SK-N-SH treated with all-trans-retinoic acid at 6 μM for 48 hours (cell line): ENCODE measurements at regions not wholly inside any gene's neighbourhood (a gene's known extent, or its start where the extent isn't known, plus 50 kb on each side); places are given as distances from the start of the nearest gene placed in this dataset.

ENCODE experiments used
- ATAC-seq: fragments of 200-7000 bp; cut with Tn5 transposase; 3 replicates; pipeline ENCODE4 v1.9.1; 2020; ENCODE audit warnings: mild to moderate bottlenecking, moderate library complexity
- ARNTL ChIP-seq: fragments of 450-650 bp; formaldehyde crosslinking; IDR thresholded peaks from 2 replicates; pipeline ENCODE4 v1.5.0; 2020; ENCODE audit warnings: low read depth, mild to moderate bottlenecking, moderate library complexity, borderline replicate concordance
- BACH2 ChIP-seq: fragments of 250-450 bp; sonication (Bioruptor Pico); IDR thresholded peaks from 2 replicates; pipeline ENCODE4 v1.9.0; 2021; ENCODE audit warnings: mild to moderate bottlenecking, borderline replicate concordance
- CREB5 ChIP-seq: fragments of 250-450 bp; sonication (Bioruptor Pico); IDR thresholded peaks from 2 replicates; pipeline ENCODE4 v1.5.1; 2020; ENCODE audit warnings: low read depth, mild to moderate bottlenecking, moderate library complexity
- CSDC2 ChIP-seq: fragments of 250-450 bp; sonication (Bioruptor Pico); IDR thresholded peaks from 2 replicates; pipeline ENCODE4 v1.5.0; 2020; ENCODE audit warnings: mild to moderate bottlenecking, moderate library complexity
- CSRNP3 ChIP-seq: fragments of 250-450 bp; sonication (Bioruptor Pico); IDR thresholded peaks from 2 replicates; pipeline ENCODE4 v1.5.1; 2021; ENCODE audit warnings: mild to moderate bottlenecking, moderate library complexity
- GLIS3 ChIP-seq: fragments of 250-450 bp; sonication (Bioruptor Pico); IDR thresholded peaks from 2 replicates; pipeline ENCODE4 v1.5.0; 2020; ENCODE audit warnings: mild to moderate bottlenecking, moderate library complexity
- ISL1 ChIP-seq: fragments of 250-450 bp; sonication (Bioruptor Pico); IDR thresholded peaks from 2 replicates; pipeline ENCODE4 v2.1.2; 2022; ENCODE audit warnings: mild to moderate bottlenecking, moderate library complexity
- OSR1 ChIP-seq: fragments of 250-450 bp; sonication (Bioruptor Pico); IDR thresholded peaks from 2 replicates; pipeline ENCODE4 v1.8.0; 2022; ENCODE audit warnings: moderate library complexity, mild to moderate bottlenecking, inconsistent platforms
- PATZ1 ChIP-seq: fragments of 250-450 bp; sonication (Bioruptor Pico); IDR thresholded peaks from 2 replicates; pipeline ENCODE4 v1.8.0; 2020; ENCODE audit warnings: mild to moderate bottlenecking, moderate library complexity, borderline replicate concordance
- RARB ChIP-seq: fragments of 250-450 bp; sonication (Bioruptor Pico); IDR thresholded peaks from 2 replicates; pipeline ENCODE4 v1.8.0; 2021; ENCODE audit warnings: mild to moderate bottlenecking, moderate library complexity
- SNAI2 ChIP-seq: fragments of 250-450 bp; sonication (Bioruptor Pico); IDR thresholded peaks from 2 replicates; pipeline ENCODE4 v1.5.0; 2020; ENCODE audit warnings: mild to moderate bottlenecking, moderate library complexity
- TCF4 ChIP-seq: fragments of 250-450 bp; sonication (Bioruptor Pico); IDR thresholded peaks from 2 replicates; pipeline ENCODE4 v1.8.0; 2021; ENCODE audit warnings: mild to moderate bottlenecking, moderate library complexity, borderline replicate concordance
- TOX ChIP-seq: fragments of 250-450 bp; sonication (Bioruptor Pico); IDR thresholded peaks from 2 replicates; pipeline ENCODE4 v1.8.0; 2021; ENCODE audit warnings: mild to moderate bottlenecking, moderate library complexity, borderline replicate concordance
- TSHZ2 ChIP-seq: fragments of 250-450 bp; sonication (Bioruptor Pico); IDR thresholded peaks from 2 replicates; pipeline ENCODE4 v1.5.0; 2020; ENCODE audit warnings: mild to moderate bottlenecking, moderate library complexity
- ZC3H10 ChIP-seq: fragments of 250-450 bp; sonication (Bioruptor Pico); IDR thresholded peaks from 2 replicates; pipeline ENCODE4 v1.5.1; 2021; ENCODE audit warnings: mild to moderate bottlenecking, moderate library complexity
- ZNF565 ChIP-seq: fragments of 450-650 bp; formaldehyde crosslinking; conservative IDR thresholded peaks from 2 replicates; pipeline ENCODE4 v1.5.0; 2020; ENCODE audit warnings: low read depth, mild to moderate bottlenecking, moderate library complexity
- ZNF70 ChIP-seq: fragments of 450-650 bp; formaldehyde crosslinking; IDR thresholded peaks from 2 replicates; pipeline ENCODE4 v1.5.0; 2020; ENCODE audit warnings: mild to moderate bottlenecking, moderate library complexity
- ZNF8 ChIP-seq: fragments of 450-650 bp; formaldehyde crosslinking; IDR thresholded peaks from 2 replicates; pipeline ENCODE4 v1.5.0; 2020; ENCODE audit warnings: mild to moderate bottlenecking, moderate library complexity

- TF ChIP-seq CSDC2 (CRISPR knock-in tag), result no peak
- TF ChIP-seq TCF4, result no peak
- no peak for TF ChIP-seq ZNF565
- no peak for TF ChIP-seq ZC3H10 (CRISPR knock-in tag)
- ATAC-seq, result no peak
These were observed 215.7 kb upstream of the CIBAR2 start for GRCh38 chr16:85327731-85328675.

- no peak for ATAC-seq
- TF ChIP-seq ZNF8 (CRISPR knock-in tag) (no peak), ZNF70 (CRISPR knock-in tag) (no peak), GLIS3 (CRISPR knock-in tag) (no peak), ISL1 (CRISPR knock-in tag) (no peak), ZC3H10 (CRISPR knock-in tag) (no peak), TSHZ2 (CRISPR knock-in tag) (no peak), SNAI2 (CRISPR knock-in tag) (no peak), CREB5 (CRISPR knock-in tag) (no peak), RARB (CRISPR knock-in tag) (no peak), PATZ1 (CRISPR knock-in tag) (no peak), ZNF565 (no peak)
These were observed 216.4 kb upstream of the CIBAR2 start for GRCh38 chr16:85328676-85329058.

GRCh38 chr16:85329059-85329812 lies 217.0 kb upstream of the CIBAR2 start:
- no peak for ATAC-seq
- TF ChIP-seq ZNF8 (CRISPR knock-in tag), result no peak
- TF ChIP-seq TCF4, result no peak
- no peak for TF ChIP-seq BACH2 (CRISPR knock-in tag)
- no peak for TF ChIP-seq CREB5 (CRISPR knock-in tag)
- no peak for TF ChIP-seq CSDC2 (CRISPR knock-in tag)
- TF ChIP-seq ZNF70 (CRISPR knock-in tag), result no peak

GRCh38 chr16:85330006-85330693 lies 217.9 kb upstream of the CIBAR2 start:
- no peak for TF ChIP-seq BACH2 (CRISPR knock-in tag)
- ATAC-seq, result peak; percentile 13; the same call in 2 of the 3 replicates

GRCh38 chr16:85330694-85331188 lies 218.5 kb upstream of the CIBAR2 start:
- TF ChIP-seq ZNF8 (CRISPR knock-in tag) (no peak), CSRNP3 (CRISPR knock-in tag) (no peak), TOX (CRISPR knock-in tag) (no peak), ZNF70 (CRISPR knock-in tag) (no peak), OSR1 (CRISPR knock-in tag) (no peak), ZNF565 (no peak), ISL1 (CRISPR knock-in tag) (no peak), GLIS3 (CRISPR knock-in tag) (no peak), TSHZ2 (CRISPR knock-in tag) (no peak), ARNTL (CRISPR knock-in tag) (no peak)
- peak; percentile 95 for ATAC-seq
